Breast epithelium (tissue), 3 donors: ENCODE measurements at regions not wholly inside any gene's neighbourhood (a gene's known extent, or its start where the extent isn't known, plus 50 kb on each side); places are given as distances from the start of the nearest gene placed in this dataset.

ENCODE experiments used
- POLR2A ChIP-seq: fragments of 450-650 bp; IDR thresholded peaks from one replicate; pipeline ENCODE4 v1.6.1; 2016; ENCODE audit warnings: antibody characterized with exemption, mild to moderate bottlenecking, moderate library complexity
- POLR2AphosphoS5 ChIP-seq, 3 donors: sonication (generic); formaldehyde crosslinking; IDR thresholded peaks; one replicate each; pipeline ENCODE4 v1.6.1; 2017; ENCODE audit warnings: antibody characterized with exemption in 3 of 3
- TF ChIP-seq, protein P1 (sequence below), 3 donors: fragments of 450-650 bp; IDR thresholded peaks; one replicate each; pipeline ENCODE4 v1.5.1; 2016 to 2017; ENCODE audit warnings: antibody characterized with exemption in 3 of 3, mild to moderate bottlenecking in 3 of 3, moderate library complexity in 3 of 3

DNA sequence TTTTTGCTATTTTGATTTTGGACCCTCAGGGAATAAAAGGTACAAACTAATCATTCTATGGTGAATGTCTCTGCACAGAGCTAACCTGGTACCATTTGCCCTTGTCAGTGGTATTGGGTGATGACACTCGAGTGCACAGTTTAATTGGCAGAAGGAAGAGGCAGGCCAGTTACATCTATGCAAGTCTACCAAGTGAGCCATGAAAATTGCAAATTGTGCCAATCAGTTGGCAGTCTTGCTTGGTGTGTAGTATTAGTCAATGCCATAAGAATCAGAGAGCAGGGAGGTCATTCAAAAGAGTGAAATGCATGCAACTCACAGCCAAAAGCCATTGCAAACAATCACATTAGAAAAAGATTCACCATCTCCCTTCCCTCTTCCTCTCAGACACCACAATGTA lies 479.6 kb downstream of the ADAMTS20 start:
- no peak for TF ChIP-seq POLR2AphosphoS5 (IDR thresholded peaks at IDR 0.05)
- TF ChIP-seq, protein P1, sequence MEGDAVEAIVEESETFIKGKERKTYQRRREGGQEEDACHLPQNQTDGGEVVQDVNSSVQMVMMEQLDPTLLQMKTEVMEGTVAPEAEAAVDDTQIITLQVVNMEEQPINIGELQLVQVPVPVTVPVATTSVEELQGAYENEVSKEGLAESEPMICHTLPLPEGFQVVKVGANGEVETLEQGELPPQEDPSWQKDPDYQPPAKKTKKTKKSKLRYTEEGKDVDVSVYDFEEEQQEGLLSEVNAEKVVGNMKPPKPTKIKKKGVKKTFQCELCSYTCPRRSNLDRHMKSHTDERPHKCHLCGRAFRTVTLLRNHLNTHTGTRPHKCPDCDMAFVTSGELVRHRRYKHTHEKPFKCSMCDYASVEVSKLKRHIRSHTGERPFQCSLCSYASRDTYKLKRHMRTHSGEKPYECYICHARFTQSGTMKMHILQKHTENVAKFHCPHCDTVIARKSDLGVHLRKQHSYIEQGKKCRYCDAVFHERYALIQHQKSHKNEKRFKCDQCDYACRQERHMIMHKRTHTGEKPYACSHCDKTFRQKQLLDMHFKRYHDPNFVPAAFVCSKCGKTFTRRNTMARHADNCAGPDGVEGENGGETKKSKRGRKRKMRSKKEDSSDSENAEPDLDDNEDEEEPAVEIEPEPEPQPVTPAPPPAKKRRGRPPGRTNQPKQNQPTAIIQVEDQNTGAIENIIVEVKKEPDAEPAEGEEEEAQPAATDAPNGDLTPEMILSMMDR (IDR thresholded peaks at IDR 0.05) = no peak
- no peak for TF ChIP-seq POLR2A
